HG03354 (cell line): ENCODE measurements at regions not wholly inside any gene's neighbourhood (a gene's known extent, or its start where the extent isn't known, plus 50 kb on each side); places are given as distances from the start of the nearest gene placed in this dataset.
A peak's percentile ranks its signal among the peaks of the same experiment; 100 is the strongest.

Experiments used
- ATAC-seq: cut with Tn5 transposase; IDR thresholded peaks from one replicate; pipeline ENCODE4 v1.9.1; 2021; ENCODE audit warnings: mild to moderate bottlenecking; ENCODE audit not compliant: unreplicated experiment, poor library complexity, severe bottlenecking

- ATAC-seq, result no peak
Measured at GRCh38 chr4:18250564-18250963, 229.0 kb upstream of the LCORL start.

GRCh38 chr4:18248611-18249010, 227.1 kb upstream of the LCORL start:
- no peak for ATAC-seq

- ATAC-seq, result no peak
Measured at GRCh38 chr4:18247189-18247588, 225.6 kb upstream of the LCORL start.

GRCh38 chr4:18242919-18243693, 221.6 kb upstream of the LCORL start:
- ATAC-seq, result no peak

GRCh38 chr4:18241727-18242126, 220.2 kb upstream of the LCORL start:
- no peak for ATAC-seq

GRCh38 chr4:18234108-18234507, 212.6 kb upstream of the LCORL start:
- no peak for ATAC-seq

GRCh38 chr4:18231726-18232125, 210.2 kb upstream of the LCORL start:
- ATAC-seq, result no peak

- no peak for ATAC-seq
Measured at GRCh38 chr4:18227880-18228279, 206.3 kb upstream of the LCORL start.

GRCh38 chr4:18214411-18215055, 193.0 kb upstream of the LCORL start:
- ATAC-seq, result no peak

GRCh38 chr4:18213576-18214198, 192.1 kb upstream of the LCORL start:
- ATAC-seq, result no peak

GRCh38 chr4:18209448-18209847, 187.9 kb upstream of the LCORL start:
- ATAC-seq, result peak; percentile 56

GRCh38 chr4:18203966-18204365, 182.4 kb upstream of the LCORL start:
- no peak for ATAC-seq

- no peak for ATAC-seq
Measured at GRCh38 chr4:18202486-18202885, 180.9 kb upstream of the LCORL start.

GRCh38 chr4:18201885-18202284, 180.3 kb upstream of the LCORL start:
- ATAC-seq, result no peak

- ATAC-seq, result no peak
Measured at GRCh38 chr4:18198653-18199052, 177.1 kb upstream of the LCORL start.

- no peak for ATAC-seq
Measured at GRCh38 chr4:18197467-18197866, 175.9 kb upstream of the LCORL start.

GRCh38 chr4:18194278-18194677, 172.7 kb upstream of the LCORL start:
- ATAC-seq, result no peak

- ATAC-seq, result no peak
Measured at GRCh38 chr4:18192901-18193300, 171.3 kb upstream of the LCORL start.

- ATAC-seq, result no peak
Measured at GRCh38 chr4:18185491-18185890, 163.9 kb upstream of the LCORL start.

GRCh38 chr4:18180892-18181291, 159.3 kb upstream of the LCORL start:
- peak; percentile 70 for ATAC-seq

- ATAC-seq, result no peak
Measured at GRCh38 chr4:18180122-18180521, 158.6 kb upstream of the LCORL start.
